ENCODE measurements at regions not wholly inside any gene's neighbourhood (a gene's known extent, or its start where the extent isn't known, plus 50 kb on each side); places are given as distances from the start of the nearest gene placed in this dataset.
"Not testable (repeated sequence)": the region's sequence is repeated elsewhere in the genome, so short reads cannot be mapped to it uniquely, and the experiment has no call there.

DNA sequence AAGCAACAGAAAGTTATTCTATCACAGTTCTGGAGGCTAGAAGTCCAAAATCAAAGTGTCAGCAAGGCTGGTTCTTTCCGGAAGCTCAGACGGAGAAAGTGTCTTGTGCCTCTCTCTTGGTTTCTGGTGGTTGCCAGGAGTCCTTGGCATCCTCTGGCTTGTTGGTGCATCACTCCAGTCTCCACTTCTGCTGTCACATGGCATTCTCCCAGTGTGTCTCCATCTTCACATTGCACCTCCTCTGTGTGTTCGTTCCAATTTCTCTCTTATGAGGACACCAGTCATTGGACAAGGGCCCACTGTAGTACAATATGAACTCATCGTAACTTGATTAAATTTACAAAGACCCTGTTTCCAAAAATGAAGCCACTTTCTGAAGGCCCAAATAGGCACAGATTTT, 175.4 kb upstream of the ATP5MC3 start:
- no peak for FAIRE-seq
- no peak for TF ChIP-seq POLR2A (IDR thresholded peaks at IDR 0.05; ENCODE audit: low read depth, low read length)
- no peak for DNase-seq (ENCODE audit: insufficient read length, low spot score)

DNA sequence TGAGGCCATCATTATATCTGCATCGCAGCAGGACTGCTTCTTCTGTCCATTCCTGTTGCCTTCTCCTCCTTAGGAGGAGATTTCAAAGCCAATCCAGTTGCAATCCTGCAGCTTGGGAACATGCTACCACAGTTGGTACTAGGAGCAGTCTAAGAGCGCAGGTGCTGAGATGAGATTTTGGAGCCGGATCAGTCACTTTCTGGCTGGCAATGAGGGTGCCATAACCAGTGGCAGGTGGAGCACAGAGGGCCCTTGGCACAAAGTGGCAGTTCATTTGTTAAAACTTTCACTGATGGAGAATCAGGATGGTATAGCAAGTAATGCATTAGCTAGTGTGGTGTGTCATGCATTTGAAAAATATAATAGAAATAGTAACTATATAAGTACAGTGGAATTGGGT, 173.7 kb upstream of the ATP5MC3 start:
- FAIRE-seq (no peak), DNase-seq (ENCODE audit: insufficient read length, low spot score) (no peak)
- TF ChIP-seq POLR2A (IDR thresholded peaks at IDR 0.05; ENCODE audit: low read depth, low read length), result no peak

DNA sequence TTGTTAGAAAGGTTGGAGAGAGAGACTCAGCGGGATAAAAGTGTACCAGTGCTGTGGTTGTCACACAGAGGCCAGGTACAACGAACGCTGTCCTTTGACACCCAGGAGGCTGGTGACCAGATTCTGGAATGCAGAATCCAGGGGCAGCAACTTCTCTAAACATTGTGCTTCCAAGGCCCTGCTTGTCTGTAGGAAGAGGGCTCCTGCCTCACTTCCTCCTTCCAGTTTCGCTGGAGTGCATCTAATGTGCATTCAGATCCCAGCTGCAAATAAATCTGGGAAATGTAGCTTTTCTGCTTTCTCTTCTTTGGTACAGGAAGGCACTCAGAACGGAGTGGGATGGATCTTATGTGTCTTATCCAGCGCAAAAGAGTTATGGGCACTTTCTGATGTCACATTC, 171.8 kb upstream of the ATP5MC3 start:
- FAIRE-seq (no peak), DNase-seq (ENCODE audit: insufficient read length, low spot score) (no peak)
- no peak for TF ChIP-seq POLR2A (IDR thresholded peaks at IDR 0.05; ENCODE audit: low read depth, low read length)

- DNase-seq (ENCODE audit: insufficient read length, low spot score) (no peak), FAIRE-seq (no peak)
- TF ChIP-seq POLR2A (IDR thresholded peaks at IDR 0.05; ENCODE audit: low read depth, low read length), result no peak
Observed at GRCh38 chr2:175351512-175351911, 170.0 kb upstream of the ATP5MC3 start.

DNA sequence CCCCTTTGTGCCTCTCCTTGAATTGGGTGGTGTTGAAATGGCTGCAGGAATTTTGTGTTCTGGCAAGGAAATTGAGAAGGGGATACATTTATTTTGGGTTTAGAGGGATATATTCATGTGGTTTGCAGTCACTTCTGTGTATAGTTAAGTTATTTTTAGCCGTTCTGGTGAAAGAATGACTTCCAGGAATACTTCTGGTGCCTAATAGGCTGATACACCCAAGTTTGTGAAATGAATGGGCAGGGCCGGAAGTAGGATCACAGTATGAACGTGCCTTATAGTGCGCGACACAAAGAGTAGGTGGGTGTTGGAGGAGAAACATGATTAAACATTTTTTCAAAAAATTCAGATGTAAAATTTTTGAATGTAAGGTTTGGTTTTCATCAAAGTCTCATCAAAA, 168.6 kb upstream of the ATP5MC3 start:
- TF ChIP-seq POLR2A (IDR thresholded peaks at IDR 0.05; ENCODE audit: low read depth, low read length), result no peak
- DNase-seq (ENCODE audit: insufficient read length, low spot score) (no peak), FAIRE-seq (no peak)

GRCh38 chr2:175342085-175342484, 160.6 kb upstream of the ATP5MC3 start:
- no peak for TF ChIP-seq POLR2A (IDR thresholded peaks at IDR 0.05; ENCODE audit: low read depth, low read length)
- DNase-seq (ENCODE audit: insufficient read length, low spot score) (no peak), FAIRE-seq (no peak)

DNA sequence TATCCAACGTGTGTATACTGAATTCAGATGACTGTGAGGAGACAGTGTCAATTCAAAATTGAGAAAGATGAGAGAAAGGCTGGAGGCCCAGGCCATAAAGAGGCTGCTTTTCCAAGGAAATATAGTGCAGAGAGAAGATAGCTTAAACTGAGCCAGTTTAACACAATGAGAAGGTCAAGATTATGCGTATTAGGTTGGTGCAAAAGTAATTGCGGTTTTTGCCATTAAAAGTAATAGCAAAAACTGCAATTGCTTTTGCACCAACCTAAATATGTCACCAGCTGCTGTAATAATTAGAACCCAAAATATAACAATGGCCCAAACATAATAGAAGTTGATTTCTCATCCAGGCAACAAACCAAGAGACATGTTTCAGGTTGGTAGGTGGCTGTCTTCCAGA, 148.7 kb upstream of the ATP5MC3 start:
- DNase-seq (ENCODE audit: insufficient read length, low spot score) (no peak), FAIRE-seq (no peak)
- TF ChIP-seq POLR2A (IDR thresholded peaks at IDR 0.05; ENCODE audit: low read depth, low read length), result no peak

DNA sequence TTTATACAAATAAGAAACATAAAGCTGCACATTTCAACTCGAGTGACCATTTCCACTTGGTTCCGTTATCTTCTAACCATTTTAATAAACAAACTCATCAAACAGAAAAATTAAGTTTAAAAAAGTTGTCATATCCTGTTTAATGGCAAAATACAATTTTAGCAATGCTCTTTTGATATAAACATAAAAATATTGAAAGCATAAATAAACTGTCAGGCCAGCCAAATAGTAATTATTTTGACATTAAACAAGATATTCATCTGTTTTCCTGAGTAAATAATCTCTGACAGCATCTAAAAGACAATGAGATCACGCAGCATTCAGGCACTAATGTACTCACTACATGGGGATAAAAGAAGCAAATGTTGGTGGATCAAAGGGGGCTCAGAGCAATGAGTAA, 145.3 kb upstream of the ATP5MC3 start:
- no peak for FAIRE-seq
- DNase-seq (ENCODE audit: insufficient read length, low spot score), result no peak

DNA sequence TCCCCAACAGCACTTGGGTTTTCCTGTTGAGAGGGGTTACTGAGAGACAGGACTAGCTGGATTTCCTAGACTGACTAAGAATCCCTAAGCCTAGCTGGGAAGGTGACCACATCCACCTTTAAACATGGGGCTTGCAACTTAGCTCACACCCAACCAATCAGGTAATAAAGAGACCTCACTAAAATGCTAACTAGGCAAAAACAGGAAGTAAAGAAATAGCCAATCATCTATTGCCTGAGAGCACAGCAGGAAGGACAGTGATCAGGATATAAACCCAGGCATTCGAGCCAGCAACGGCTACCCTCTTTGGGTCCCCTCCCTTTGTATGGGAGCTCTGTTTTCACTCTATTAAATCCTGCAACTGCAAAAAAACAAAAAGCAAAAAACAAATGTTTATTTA, 144.7 kb upstream of the ATP5MC3 start:
- not testable (repeated sequence) for DNase-seq (ENCODE audit: insufficient read length, low spot score); FAIRE-seq

More for the DNA sequence above, 145.3 kb upstream of the ATP5MC3 start:
- no peak for TF ChIP-seq POLR2A (IDR thresholded peaks at IDR 0.05; ENCODE audit: low read depth, low read length)

DNA sequence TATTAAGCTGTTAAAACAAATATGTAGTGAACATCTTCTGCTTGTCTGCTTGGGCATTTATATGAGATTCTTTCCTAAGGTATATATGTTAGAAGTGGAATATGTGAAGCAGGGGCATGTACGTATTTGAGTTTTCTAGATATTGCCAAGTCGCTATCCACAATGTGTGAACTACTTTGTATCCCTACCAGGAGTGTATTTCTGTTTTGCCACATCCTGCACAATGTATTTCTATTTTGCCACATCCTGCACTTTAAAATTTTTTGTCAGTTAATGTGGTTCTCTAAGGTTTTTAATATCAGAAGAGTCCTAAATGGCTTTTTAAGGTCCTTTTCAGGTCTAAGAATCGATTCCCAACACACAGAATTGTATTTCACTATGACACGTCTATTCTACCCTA, 141.7 kb upstream of the ATP5MC3 start:
- FAIRE-seq (no peak), DNase-seq (ENCODE audit: insufficient read length, low spot score) (no peak)
- TF ChIP-seq POLR2A (IDR thresholded peaks at IDR 0.05; ENCODE audit: low read depth, low read length), result no peak

DNA sequence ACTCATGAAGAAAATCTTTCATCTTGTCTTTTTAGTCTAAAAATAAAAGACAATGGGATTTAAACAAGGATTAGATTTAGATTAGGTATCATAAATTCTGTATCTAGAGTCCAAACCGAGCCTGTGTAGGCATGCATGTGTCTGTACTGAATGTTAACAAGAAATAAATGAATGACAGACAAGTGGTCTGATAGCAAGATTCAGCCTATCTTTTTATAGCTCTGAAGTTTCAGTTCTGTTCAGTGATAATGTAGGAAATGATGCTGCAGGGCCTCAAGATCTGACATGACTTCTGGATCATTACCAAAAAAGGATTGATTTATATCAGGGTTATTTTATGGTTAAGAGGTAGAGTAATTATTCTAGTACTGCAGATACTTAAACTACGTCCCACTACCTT, 137.0 kb upstream of the ATP5MC3 start:
- FAIRE-seq (no peak), DNase-seq (ENCODE audit: insufficient read length, low spot score) (no peak)
- TF ChIP-seq POLR2A (IDR thresholded peaks at IDR 0.05; ENCODE audit: low read depth, low read length), result no peak

GRCh38 chr2:175317751-175318150, 136.2 kb upstream of the ATP5MC3 start:
- no peak for TF ChIP-seq POLR2A (IDR thresholded peaks at IDR 0.05; ENCODE audit: low read depth, low read length)
- DNase-seq (ENCODE audit: insufficient read length, low spot score), result no peak
- FAIRE-seq, result no peak

- no peak for DNase-seq (ENCODE audit: insufficient read length, low spot score)
- TF ChIP-seq POLR2A (IDR thresholded peaks at IDR 0.05; ENCODE audit: low read depth, low read length), result no peak
- FAIRE-seq, result no peak
Observed at GRCh38 chr2:175312137-175312536, 130.6 kb upstream of the ATP5MC3 start.

DNA sequence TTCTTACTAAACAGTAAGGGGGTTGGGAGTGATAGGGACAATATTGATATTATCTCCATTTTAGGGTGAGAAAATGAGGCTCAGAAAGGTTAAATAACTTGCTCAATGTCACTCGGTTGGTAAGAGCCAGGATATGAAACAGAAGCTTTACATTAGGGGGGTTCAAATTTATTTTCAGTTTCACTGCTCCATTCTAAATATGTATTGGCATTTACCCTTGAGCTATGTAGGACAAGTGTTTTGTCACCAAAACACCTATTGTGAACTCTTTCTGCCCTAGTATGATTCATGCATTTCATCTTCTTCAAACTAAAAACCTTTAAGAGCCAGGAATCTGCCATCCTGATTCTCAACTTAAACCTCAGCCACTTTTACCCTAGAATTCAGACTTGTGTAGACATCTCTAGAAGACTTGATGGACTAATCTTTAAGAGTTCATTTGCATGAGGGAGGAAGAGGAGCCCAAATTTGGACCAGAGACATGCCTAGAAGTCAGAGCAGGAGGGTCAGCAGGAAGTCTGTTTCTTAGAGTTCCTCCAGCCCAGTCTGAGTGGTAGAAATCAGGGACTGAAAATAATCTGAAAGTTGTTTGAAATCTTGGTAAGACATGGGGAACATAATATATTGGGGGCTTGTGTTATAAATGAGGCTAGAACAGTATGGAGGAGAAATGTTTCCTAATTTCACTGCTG, 129.4 kb upstream of the ATP5MC3 start:
- no peak for DNase-seq (ENCODE audit: insufficient read length, low spot score)
- TF ChIP-seq POLR2A (IDR thresholded peaks at IDR 0.05; ENCODE audit: low read depth, low read length), result no peak
- FAIRE-seq, result no peak

GRCh38 chr2:175309799-175310198, 128.3 kb upstream of the ATP5MC3 start:
- FAIRE-seq, result no peak
- peak; percentile 15 for DNase-seq (ENCODE audit: insufficient read length, low spot score)
- no peak for TF ChIP-seq POLR2A (IDR thresholded peaks at IDR 0.05; ENCODE audit: low read depth, low read length)

- no peak for TF ChIP-seq POLR2A (IDR thresholded peaks at IDR 0.05; ENCODE audit: low read depth, low read length)
- DNase-seq (ENCODE audit: insufficient read length, low spot score) (no peak), FAIRE-seq (no peak)
Observed at GRCh38 chr2:175308005-175308404, 126.5 kb upstream of the ATP5MC3 start.

Data from H54 (cell line).